Mesothelial cell of epicardium (in vitro differentiated cells): ENCODE measurements at regions not wholly inside any gene's neighbourhood (a gene's known extent, or its start where the extent isn't known, plus 50 kb on each side); places are given as distances from the start of the nearest gene placed in this dataset.

Experiments
- DNase-seq, 2 experiments: peaks; one replicate each; pipeline ENCODE4 v3.0.0; 2021; ENCODE audit warnings: low spot score in 2 of 2; ENCODE audit not compliant: unreplicated experiment in 2 of 2
- H3K27ac Mint-ChIP-seq: 2 replicates; pipeline ENCODE4 v1.8.0; 2021; ENCODE audit warnings: mixed read lengths
- H3K27me3 Mint-ChIP-seq: 2 replicates; pipeline ENCODE4 v1.8.0; 2021; ENCODE audit warnings: low read depth, mixed read lengths
- H3K36me3 Mint-ChIP-seq: 2 replicates; pipeline ENCODE4 v1.8.0; 2021; ENCODE audit warnings: mixed read lengths
- H3K4me1 Mint-ChIP-seq: 2 replicates; pipeline ENCODE4 v1.8.0; 2021; ENCODE audit warnings: mixed read lengths
- H3K4me3 Mint-ChIP-seq: 2 replicates; pipeline ENCODE4 v1.8.0; 2021; ENCODE audit warnings: mild to moderate bottlenecking, moderate library complexity, mixed read lengths
- H3K9me3 Mint-ChIP-seq: 2 replicates; pipeline ENCODE4 v1.8.0; 2021; ENCODE audit warnings: mixed read lengths
- TF ChIP-seq, protein P1 (sequence below): fragments of 200-600 bp; sonication (generic); IDR thresholded peaks from one replicate; pipeline ENCODE4 v1.5.0; 2021; ENCODE audit warnings: antibody characterized with exemption; ENCODE audit not compliant: unreplicated experiment

DNA sequence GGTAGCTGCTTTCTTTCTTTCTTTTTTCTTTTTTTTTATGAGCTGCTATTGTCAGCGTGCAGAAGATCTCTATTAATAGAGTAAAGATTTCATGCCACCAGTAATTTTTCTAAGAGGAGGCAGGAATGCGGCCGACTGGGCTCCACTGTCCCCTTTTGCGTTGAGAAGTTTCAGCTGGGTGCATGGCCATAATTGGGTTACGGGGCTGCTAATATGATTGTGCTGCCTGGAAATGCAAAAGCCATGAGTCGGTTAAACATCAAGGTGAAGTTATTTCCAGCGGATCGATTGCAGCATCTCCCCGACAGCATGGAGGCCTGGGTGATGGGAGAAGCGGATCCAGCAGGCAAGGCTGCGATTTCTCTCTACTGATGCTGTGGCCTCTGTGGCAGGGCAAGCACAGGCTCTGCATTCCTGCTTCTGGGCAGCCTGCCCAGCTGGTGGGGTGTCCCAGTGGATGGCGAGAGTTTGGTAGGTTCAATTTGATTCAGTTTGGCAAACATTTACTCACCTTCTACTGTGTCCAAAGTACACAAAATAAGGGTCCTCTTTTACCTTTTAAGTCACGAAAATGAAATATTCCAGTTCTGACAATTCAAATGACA, 54.4 kb upstream of the PRMT8 start:
- DNase-seq, result no peak
- TF ChIP-seq, protein P1, sequence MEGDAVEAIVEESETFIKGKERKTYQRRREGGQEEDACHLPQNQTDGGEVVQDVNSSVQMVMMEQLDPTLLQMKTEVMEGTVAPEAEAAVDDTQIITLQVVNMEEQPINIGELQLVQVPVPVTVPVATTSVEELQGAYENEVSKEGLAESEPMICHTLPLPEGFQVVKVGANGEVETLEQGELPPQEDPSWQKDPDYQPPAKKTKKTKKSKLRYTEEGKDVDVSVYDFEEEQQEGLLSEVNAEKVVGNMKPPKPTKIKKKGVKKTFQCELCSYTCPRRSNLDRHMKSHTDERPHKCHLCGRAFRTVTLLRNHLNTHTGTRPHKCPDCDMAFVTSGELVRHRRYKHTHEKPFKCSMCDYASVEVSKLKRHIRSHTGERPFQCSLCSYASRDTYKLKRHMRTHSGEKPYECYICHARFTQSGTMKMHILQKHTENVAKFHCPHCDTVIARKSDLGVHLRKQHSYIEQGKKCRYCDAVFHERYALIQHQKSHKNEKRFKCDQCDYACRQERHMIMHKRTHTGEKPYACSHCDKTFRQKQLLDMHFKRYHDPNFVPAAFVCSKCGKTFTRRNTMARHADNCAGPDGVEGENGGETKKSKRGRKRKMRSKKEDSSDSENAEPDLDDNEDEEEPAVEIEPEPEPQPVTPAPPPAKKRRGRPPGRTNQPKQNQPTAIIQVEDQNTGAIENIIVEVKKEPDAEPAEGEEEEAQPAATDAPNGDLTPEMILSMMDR, result no peak
- no peak overlapping the region for H3K27ac Mint-ChIP-seq
- no peaks in the 10 kb centered on the region for H3K4me1 Mint-ChIP-seq
- H3K9me3 Mint-ChIP-seq, result no peaks in the 10 kb centered on the region
- H3K27me3 Mint-ChIP-seq, result peaks cover 33% of the 10 kb centered on the region
- no peaks in the 10 kb centered on the region for H3K36me3 Mint-ChIP-seq
- no peak overlapping the region for H3K4me3 Mint-ChIP-seq

DNA sequence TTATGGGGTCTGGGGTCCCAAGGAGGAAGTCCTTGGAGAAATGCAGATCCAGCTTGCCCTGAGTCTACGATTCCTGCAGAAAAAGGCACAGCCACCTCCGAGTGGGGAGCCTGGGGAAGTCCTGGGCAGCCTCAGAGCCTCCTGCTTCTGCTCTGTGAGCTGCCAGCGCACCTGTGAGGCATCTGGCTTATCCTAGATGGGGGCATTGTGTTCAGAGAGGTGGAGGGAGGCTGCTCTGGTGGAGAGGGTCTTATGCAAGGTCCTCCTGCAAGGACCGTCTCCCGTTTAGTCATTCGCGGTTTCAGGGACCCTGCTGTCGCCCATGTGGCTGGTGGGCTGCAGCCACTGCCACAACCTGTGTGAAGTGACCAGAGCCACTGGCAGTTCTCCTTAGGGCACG, 53.0 kb upstream of the PRMT8 start:
- Mint-ChIP-seq H3K36me3 (no peaks in the 10 kb centered on the region), H3K27ac (no peak overlapping the region), H3K4me1 (no peaks in the 10 kb centered on the region), H3K4me3 (no peak overlapping the region), H3K9me3 (no peaks in the 10 kb centered on the region), H3K27me3 (peaks cover 36% of the 10 kb centered on the region)
- TF ChIP-seq, protein P1, result no peak
- no peak for DNase-seq

DNA sequence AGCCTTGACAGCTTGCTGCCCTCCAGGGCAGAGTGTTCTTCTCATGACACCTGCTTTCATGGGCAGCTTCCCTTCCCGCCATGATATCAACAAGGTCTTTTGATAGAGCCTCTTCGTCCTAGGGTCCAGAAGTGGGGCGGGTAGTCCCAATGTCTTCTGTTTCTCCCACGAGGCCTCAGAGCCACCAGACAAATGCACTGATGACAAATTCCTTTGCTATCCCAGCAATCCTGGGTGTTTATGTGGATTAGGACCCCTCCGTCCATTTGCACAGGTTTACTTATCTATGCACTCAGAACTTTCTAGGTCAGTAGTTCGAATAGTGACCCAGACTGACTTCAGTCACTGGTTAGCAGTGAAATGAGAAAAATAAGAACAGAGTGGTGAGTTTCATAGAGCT, 52.6 kb upstream of the PRMT8 start:
- Mint-ChIP-seq H3K9me3 (no peaks in the 10 kb centered on the region), H3K36me3 (no peaks in the 10 kb centered on the region), H3K4me1 (no peaks in the 10 kb centered on the region), H3K27ac (no peak overlapping the region), H3K27me3 (peaks cover 35% of the 10 kb centered on the region), H3K4me3 (no peak overlapping the region)
- no peak for DNase-seq
- TF ChIP-seq, protein P1, result no peak
